Stimulated activated CD4-positive, alpha-beta T cell treated with anti-CD3 and anti-CD28 coated beads, Interleukin-12 subunit alpha, Interleukin-12 subunit beta, amount 100 ng/mL, for 24 hours (primary cell): ENCODE measurements at regions not wholly inside any gene's neighbourhood (a gene's known extent, or its start where the extent isn't known, plus 50 kb on each side); places are given as distances from the start of the nearest gene placed in this dataset.
"Not testable (repeated sequence)": the region's sequence is repeated elsewhere in the genome, so short reads cannot be mapped to it uniquely, and the experiment has no call there.

ENCODE experiments used
- DNase-seq, 2 experiments: peaks; one replicate each; pipeline ENCODE4 v3.0.0-alpha.2; 2020; ENCODE audit warnings: low read depth in 2 of 2

DNA sequence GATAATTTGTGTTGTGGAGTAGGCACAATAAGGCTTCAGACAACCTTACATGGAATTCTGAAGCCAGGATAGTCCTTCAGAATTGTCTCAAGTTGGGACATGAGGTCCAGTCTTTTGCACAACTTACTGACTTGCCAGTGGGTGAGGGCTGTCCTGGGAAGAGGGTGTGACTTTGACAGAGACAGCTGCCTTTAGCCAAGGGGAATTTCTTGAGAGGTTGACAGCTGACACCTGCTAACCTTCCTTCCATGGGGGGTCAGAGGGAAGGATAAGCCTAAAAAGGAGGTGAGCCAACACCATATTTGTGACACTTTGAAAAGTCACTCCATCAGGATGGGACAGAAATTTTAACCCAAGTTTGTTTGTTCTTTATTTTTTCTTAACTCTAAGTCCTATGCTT is 907.8 kb upstream of the CRIM1 start:
- DNase-seq: no peak

DNA sequence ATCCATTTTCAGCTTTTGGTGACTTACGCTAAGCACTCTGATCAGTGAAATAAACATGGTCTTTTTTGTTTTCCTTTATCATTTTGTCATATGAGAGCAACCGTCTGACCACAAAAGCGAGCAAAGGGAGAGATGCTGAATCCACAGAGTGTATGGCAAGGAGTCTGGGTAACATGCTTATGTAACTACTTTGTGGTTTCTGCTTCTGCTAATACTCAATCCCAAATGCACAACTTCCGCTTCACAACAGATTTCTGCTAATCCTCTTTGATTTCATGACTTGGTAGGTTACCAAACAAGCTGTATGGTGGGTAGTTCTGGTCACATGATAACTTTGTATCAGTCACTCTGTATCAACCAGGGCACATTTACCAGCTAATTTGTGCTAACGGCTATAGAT is 908.4 kb upstream of the CRIM1 start:
- no peak for DNase-seq

DNA sequence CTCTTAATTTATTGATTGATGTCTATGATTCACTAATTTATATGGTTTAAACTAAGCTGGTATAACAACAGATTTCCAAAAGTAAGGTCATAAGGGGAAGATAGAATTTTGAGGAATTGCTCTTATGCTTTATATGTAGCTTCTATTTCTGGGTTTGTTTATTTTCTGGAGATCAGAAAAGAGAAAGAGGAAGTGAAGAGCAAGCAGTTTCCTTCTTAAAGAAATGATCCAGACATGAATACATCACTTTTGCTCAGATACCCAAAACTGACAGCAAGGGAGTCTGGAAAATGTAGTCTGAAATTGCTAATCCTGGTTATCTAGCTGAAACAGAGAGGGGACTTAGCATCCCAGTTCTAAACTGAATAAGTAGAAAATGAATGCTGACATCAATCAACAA is 912.5 kb upstream of the CRIM1 start:
- no peak for DNase-seq

DNA sequence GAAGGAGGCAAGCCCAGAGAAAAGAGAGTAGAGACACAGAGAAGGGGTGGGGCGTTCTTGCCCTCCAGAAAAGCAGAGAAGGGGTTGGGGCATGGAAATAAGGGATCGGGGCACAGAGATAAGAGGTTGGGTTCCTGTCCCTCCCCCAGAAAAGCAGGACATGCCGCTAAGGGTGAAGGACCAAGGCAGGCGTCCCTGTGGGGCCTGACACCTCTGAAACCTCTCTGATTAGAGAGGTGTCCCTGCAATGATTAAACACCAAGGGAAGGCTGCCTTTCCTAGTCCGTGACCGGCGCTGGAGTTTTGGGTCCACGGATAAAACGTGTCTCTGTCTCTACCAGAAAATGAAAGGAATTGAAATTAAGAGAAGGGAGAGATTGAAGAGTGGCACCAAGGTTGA is 914.0 kb upstream of the CRIM1 start:
- DNase-seq: not testable (repeated sequence)

DNA sequence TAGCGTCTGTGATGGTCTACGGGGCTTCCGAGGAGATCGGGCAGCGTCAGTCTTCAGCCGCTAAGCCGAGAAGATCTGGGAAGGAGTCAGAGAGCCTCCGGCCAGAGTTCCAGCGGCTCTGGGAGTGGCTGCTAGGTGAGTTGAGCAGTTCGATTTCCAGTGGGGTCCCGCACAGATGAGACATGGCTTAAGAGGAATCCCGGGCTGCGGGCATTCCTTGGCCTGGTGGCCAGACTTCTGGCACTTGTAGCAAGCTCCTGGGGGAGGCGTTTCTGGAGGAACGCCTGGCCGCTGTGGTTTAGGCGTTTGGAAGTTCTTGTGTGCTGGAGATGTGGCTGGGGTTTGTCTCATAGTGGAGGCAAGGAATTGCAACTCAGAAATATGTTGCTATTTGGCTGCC is 915.3 kb upstream of the CRIM1 start:
- not testable (repeated sequence) for DNase-seq

DNA sequence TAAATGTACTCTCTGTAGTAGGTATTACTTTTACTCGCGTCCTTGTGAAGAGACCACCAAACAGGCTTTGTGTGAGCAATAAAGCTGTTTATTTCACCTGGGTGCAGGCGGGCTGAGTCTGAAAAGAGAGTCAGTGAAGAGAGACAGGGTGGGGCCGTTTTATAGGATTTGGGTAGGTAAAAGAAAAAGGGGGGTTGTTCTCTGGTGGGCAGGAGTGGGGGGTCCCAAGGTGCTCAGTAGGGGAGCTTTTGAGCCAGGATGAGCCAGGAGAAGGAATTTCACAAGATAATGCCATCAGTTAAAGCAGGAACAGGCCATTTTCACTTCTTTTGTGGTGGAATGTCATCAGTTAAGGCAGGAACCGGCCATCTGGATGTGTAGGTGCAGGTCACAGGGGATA is 918.7 kb upstream of the CRIM1 start:
- DNase-seq: not testable (repeated sequence)

DNA sequence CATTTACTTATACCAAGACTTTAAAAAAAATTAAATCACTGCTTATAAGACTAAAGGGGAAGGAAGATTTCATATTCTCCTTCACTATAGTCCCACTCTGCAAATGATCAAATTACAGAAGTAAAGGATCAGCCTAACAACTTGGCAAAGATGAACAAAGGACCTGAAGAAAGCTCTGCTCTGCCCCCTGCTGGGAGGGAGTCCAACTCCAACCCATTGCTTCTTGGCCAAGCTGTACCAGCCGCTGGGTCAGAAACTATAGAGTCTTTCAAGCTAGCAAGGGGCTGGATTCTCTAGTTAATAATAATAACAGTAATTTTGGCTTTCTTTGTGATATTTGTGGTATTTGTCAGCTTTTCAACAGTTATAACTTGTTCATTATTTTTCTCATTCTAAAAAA is 927.0 kb upstream of the CRIM1 start:
- peak in 1 of 2 experiments; percentile 20 for DNase-seq

DNA sequence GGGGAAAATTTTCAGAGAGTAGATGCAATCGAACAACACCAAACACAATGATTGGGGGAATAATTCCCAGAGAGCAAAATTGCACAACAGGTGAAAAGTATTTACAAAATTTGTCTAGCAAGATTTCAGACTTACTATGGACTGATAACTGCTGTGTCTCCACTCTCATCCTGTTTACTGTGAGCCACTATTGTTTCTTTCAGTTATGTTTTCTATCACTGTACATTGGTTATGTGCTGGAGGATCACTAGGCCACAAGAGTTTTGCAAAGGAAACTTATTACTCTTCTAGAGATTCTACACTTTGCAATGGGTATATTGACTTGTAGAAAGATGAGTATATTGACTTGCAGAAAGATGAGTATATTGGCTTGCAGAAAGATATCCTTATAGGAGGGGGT is 934.1 kb upstream of the CRIM1 start:
- DNase-seq: no peak

DNA sequence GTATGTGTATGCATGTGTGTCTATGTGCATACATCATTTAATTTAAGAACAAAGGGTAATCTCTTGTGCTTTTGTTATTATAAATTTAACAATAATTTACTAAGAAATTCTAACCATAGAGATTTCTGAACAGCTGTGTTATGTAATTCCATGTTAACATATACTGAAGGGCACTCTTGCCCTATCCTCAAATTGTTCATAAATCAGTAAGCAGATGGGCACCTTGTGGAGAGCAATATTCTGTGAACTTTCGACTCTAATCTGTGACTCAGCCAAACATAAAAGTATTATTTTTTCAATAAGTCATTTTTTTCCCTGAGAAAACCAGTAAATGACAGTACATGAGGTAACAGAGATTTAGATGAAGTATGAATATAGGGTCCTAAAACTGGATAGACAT is 938.3 kb upstream of the CRIM1 start:
- no peak for DNase-seq

DNA sequence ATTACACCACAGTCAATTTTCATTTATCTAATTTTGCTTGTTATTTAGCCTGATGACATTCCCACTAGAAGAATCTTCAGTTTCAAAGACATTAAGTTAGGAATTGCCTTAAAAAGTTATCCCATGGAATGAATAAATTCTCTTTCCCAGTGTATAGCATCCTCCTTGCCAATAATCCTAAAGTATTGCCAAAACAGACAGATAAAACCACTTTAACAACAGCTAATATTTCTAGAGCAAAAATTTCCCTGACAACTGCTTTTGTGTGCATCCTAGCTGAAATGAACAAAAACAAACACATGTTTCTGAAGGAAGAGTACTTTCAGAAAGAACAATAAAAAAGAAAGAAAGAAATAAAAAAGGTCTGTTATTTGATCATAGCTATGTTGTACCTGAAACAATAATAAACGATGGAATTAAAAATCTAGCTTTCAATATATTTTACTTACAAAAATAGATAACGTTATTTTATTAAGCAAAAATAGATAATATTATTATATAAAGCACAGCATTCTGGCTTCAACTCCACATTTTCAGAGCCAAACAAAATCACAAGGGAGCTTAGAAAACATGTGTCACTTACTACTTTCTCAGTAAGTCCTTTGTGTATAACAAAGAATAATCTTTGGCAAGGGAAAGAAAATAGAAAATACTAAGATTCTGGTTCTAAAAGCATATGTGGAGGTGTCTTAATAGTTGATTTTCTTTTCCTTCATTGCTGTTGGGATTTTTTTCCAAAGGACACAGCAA is 939.0 kb upstream of the CRIM1 start:
- DNase-seq: no peak

DNA sequence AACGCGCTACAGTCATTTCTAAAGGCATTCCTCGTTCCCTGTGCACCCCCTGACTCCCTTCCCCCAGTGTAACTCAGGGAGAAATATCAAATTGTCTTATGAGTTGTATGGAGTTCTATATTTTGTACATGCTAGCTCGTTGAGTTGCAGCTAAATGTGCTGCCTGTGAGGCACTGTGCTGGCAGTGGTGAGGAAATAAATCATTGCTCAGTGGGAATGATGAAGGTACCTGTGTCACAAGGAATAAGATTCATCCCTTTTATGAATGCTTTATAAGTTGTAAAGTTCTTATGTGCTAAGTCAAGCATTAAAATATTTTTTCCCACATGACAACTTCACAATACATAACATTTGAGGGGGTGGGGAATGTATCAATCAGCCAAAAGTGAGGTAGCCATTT is 939.6 kb upstream of the CRIM1 start:
- no peak for DNase-seq

DNA sequence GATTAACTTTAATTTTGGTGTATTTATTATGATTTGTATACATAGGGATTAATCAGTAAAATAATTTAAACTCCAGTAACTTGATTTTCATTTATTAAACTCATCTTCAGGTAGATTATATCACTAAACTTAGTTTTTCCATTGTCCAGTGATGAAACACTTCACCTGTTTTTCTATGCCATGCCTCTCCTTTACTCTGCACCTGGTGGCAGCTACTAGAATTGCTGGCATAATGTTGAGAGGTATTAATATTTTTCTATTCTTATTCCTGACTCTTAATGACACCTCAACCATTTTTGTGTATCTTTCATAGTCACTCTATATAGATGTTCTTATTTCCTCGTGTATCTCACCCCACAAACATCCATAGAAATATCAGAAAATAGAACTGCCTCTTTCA is 940.3 kb upstream of the CRIM1 start:
- DNase-seq: no peak

DNA sequence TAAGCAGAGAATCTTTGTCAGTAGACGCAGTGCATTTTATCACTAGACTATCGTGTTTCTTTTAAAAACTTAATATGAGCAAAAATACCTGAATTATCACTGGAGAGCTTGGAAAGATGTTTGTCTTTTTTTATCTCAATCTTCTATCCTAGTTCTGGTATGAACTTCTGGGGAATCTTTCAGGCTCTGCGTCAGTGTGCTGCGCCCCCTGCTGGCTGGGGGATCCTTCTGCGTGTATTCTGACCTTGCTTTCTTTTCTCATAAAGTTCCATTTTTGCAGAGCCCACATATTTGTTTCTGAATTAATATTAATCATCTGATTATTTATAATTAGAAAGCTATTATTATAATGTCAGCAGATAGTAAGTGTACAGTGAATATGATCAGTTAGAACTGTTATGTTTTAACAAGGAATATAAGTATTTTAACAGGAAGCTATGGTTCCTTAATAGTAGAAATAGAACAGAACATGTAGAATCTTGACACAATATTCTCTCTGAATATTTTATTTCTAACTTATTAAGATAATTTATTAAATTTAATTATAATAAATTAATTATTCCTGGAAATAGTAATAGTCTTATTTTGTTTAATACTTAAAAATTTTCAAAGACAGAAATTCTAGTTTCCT is 945.0 kb upstream of the CRIM1 start:
- DNase-seq: peak; percentile 2 to 28

DNA sequence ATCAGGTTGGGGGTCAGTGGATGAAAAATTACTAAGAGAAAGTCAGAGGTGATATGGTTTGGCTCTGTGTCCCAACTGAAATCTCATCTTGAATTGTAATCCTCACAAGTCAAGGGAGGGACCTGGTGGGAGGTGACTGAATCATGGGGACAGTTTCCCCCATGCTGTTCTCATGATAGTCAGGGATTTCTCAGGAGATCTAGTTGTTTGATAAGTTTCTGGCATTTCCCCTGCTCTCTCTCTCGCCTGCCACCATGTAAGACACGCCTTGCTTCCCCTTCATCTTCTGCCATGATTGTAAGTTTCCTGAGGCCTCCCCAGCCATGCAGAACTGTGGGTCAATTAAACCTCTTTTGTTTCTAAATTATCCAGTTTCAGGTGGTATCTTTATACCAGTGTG is 945.8 kb upstream of the CRIM1 start:
- DNase-seq: no peak

DNA sequence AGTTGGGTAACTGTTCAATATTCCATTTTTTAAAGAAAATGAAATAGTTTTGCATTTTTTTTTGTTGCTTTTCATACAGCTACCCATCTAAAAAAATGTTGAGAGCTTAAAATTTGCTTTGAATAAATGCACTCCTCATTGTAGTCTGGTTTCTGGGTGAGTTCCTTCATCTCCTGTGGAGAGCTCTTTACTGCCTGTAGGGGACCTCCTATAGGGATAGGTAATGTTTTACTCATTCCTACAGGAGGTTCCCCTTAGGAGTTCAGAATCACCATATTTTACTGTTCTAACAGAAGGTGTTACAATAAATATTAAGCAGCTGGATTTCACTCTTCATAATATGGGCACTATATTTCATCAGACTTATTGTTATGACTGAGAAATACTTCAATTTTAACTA is 947.3 kb upstream of the CRIM1 start:
- no peak for DNase-seq

DNA sequence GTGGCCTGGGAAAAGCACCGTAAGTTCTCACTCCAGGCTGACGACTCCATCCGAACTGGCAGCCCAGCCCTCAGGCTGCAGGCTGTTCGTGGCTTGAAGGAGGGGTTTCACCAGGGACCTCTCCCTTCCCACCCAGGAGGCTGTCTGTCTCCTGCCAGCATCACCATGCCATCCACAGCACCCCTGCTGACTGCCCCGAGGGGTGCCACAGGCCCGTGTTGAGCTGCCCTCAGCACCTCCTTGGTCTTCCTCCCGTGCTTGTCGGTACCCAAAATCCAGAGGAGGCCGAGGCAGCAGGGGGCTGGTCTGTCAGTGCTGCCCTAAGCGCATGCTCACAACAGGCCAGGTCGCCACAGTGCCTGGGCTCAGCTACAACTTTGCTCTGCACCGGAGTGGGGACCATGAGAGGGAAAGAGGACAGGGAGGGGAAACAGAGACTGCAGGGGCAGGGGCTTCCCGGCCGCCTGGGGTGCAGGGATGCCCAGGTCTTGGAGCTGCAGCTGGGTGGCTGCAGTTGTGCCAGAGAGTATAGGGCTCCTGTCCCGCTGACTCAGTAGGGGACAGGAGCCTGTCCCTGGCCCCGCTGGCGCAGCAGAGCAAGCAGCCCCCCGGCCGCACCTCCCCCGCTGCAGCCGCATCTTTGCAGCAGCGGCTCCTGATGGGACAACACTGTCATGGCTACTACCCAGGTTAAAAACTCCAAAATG is 963.7 kb upstream of the CRIM1 start:
- no peak for DNase-seq

DNA sequence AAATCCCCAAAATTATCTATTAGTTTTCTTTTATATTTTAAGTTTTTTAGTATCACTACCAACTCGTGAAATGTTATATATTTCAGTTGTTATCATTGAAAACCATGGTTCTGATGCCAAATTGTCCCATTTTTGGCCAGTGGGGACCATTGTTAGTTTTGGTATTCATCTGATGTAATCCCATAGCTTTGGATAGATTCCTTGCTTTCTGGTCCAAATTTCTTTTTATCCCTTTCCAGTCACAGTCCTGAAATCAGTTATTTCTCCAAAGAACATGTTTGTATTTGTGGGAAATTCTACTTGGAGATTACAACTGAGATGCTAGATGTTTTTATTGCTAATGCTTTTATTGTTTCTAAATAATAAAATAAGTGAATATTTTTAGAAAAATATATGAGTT is 976.8 kb upstream of the CRIM1 start:
- DNase-seq: no peak

DNA sequence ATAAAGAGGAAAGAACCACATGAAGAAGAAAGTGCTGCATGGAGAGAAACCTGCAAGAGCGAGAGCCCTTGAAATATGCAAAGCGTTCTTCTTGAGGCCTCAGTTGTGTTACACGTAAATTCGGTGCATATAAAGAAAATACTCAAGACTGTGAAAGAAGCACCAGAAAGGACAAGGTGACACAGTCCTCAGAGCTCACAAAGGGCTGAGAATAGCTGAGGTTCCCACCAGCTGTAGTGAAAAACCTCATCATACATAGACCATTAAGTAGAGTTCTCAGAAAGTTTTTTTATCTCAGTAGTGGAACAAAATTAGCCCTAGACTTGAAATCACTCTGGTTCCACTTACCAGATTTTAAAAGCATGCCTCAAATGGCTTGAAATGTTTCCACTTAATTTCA is 980.7 kb upstream of the CRIM1 start:
- DNase-seq: no peak

DNA sequence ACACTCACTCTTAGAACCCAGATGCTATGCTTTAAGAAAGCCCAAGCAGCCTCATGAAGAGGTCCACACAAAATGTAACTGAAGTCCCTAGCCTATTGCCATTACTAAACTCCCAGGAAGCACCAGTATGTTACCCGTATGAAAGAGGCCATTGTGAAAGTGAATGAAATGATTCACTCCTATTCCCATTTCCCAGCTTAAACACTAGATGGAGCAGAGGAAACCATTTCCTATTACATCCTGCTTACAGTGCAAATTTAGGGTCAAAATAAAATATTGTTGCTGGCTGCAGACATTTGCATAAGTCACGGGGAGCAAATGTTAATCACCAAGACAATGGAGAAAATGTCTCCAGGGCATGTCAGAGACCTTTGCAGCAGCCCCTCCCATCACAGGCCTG is 989.7 kb upstream of the CRIM1 start:
- DNase-seq: no peak

DNA sequence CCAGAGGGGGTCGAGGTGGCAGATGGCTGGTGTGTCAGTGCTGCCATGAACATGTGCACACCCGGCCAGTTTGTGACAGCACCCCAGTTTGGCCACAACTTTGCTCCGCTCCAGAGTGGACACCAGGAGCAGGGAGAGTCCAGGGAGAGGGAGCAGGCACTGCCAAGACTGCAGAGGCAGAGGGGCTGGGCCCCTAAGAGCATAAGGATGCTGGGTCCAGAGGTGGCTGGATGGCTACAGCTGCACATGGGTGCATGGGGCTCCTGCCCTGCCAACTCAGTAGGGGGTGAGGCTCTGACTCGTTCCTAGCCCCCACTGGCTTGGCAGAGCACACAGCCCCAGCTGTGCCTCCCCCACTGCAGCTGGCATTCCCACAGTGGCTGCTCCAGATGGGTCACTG is 999.2 kb upstream of the CRIM1 start:
- DNase-seq: no peak

DNA sequence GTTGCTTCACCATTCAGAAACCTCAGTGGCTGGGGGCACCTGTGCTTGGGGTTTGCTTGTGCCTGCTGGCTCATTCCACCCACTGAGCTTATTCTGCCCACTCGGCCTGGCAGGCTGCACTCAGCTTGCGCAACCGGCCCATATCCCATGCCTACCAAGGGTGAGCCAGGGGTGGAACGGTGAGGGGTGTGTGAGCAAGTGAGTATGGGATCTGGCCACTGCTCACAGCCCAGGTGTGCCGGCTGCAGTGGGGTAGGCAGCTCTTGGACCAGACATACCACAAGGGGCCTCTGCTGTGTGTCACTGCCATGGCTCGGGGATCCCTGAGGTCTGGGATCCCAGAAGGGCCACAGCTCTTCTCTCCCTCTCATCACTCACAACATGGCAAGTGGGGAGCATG is 1000.5 kb upstream of the CRIM1 start:
- no peak for DNase-seq

DNA sequence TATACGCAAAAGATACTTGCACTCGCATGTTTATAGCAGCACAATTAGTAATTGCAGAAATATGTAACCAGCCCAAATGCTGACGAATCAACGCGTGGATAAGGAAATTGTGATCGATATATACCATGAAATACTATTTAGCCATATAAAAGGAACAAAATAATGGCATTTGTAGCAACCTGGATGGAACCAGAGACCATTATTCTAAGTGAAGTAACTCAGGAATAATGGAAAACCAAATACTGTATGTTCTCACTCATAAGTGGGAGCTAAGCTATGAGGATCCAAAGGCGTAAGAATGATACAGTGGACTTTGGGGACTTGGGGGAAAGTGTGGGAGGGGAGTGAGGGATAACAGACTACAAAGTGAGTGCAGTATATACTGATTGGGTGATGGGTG is 1008.0 kb upstream of the CRIM1 start:
- DNase-seq: no peak

DNA sequence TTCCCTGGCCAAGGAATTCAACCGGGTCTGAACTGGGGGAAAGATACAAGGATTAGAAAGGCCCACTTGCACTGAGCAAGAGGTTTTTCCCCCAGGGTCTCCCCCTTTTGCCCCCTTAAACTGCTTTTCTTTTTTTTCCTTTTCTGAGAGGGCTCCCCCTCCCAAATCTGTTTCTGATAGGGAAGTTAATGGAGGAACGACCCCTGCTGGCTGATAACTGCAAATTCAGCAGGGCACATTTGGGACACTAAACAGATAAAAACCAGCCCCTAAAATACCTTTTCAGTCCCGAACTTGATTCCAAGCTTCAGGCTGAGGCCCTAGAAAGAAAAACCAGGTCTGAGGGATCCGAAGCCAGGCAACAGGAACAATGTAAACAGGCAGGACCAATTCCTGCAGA is 1012.4 kb upstream of the CRIM1 start:
- no peak for DNase-seq
